Astrocyte of the spinal cord (primary cell): ENCODE measurements at regions not wholly inside any gene's neighbourhood (a gene's known extent, or its start where the extent isn't known, plus 50 kb on each side); places are given as distances from the start of the nearest gene placed in this dataset.

ENCODE experiments used
- DNase-seq: peaks from one replicate; pipeline ENCODE4 v3.0.0; 2011; ENCODE audit warnings: low read depth, low spot score
- H3K4me3 ChIP-seq: 2 replicates; pipeline ENCODE4 v1.5.1; 2011; ENCODE audit warnings: low read depth, mild to moderate bottlenecking, low read length, moderate library complexity
- in situ Hi-C: cut with HindIII; loops from 2 replicates; pipeline ENCODE4 v1.10.0; 2017; ENCODE audit warnings: low sequenced_read_pairs
- TF ChIP-seq, protein P1 (sequence below): IDR thresholded peaks from 2 replicates; pipeline ENCODE4 v1.5.1; 2012; ENCODE audit warnings: low read depth, mild to moderate bottlenecking, low read length, inconsistent platforms

DNA sequence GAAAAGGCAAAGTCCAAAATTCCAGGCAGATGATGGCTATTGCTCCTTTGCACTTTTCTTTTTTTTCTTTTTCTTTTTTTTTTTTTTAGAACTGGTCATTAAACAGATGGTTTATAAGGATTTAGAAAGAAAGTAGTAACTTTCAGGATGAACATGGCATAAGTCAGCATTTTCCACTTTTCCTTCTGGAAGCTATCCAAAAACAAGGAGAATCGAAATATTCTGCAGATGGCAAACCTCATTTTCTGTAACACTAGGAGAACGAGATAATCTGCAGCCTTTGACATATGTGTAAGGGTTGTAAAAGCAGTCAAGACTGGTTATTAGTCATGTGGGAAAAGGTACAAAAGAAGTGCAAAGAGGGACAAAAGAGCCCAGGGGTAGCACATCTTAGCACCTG, 69.1 kb upstream of the PUM3 start:
- no peak overlapping the region for H3K4me3 ChIP-seq
- in situ Hi-C loops = no loop called here
- TF ChIP-seq, protein P1, sequence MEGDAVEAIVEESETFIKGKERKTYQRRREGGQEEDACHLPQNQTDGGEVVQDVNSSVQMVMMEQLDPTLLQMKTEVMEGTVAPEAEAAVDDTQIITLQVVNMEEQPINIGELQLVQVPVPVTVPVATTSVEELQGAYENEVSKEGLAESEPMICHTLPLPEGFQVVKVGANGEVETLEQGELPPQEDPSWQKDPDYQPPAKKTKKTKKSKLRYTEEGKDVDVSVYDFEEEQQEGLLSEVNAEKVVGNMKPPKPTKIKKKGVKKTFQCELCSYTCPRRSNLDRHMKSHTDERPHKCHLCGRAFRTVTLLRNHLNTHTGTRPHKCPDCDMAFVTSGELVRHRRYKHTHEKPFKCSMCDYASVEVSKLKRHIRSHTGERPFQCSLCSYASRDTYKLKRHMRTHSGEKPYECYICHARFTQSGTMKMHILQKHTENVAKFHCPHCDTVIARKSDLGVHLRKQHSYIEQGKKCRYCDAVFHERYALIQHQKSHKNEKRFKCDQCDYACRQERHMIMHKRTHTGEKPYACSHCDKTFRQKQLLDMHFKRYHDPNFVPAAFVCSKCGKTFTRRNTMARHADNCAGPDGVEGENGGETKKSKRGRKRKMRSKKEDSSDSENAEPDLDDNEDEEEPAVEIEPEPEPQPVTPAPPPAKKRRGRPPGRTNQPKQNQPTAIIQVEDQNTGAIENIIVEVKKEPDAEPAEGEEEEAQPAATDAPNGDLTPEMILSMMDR = no peak
- no peak for DNase-seq

DNA sequence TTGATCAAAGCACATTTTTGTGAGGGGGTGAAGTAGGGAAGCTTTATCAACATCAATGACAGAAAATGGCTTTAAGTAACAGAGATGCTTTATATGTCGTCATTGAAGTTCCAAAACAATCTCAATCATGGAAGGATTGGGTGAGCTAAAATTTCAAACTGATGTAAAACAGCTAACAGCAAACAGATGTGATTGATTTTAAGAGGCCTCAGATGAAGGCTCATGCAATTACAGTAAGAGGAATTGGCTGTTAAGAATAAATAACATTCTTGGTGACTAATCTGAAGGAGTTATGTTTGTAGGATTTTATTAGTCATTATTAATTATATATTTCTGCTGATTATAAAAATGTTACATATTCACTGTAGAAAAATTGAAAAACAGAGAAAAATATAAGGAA, 63.5 kb upstream of the PUM3 start:
- in situ Hi-C loops = no loop called here
- TF ChIP-seq, protein P1 = no peak
- DNase-seq = no peak
- H3K4me3 ChIP-seq = no peak overlapping the region

DNA sequence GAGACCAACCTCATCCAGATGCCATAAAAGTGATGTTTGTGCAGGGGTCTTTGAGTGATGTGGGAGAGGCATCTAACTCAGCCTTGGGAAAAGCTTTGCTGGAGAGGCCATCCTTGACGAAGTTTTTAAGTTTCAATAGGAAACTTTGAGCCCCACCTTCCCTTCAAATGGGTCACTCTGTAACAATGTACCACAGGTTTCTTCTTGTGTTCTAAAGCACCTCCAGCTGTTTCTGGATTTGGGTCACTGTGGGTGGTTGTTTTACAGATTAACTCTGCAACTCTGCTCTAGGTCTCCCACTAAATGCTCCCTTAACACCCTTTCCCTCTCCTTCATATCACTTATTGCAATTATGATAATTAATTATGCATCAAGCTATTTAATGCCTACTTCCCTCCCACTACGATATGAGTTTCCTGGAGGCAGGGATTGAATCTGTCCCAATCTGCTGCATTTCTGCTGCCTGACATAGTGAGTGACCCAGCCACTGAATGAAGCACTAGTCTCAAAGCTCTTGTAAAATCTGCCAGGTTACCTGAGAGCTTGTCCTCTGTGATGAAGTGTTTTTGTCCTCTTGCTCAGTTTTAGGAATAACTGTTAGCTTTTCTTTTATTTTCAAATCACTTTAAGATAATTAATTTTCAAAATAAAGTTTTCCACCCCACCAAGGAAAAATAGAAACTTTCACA, 60.5 kb upstream of the PUM3 start:
- no peak overlapping the region for H3K4me3 ChIP-seq
- TF ChIP-seq, protein P1 = no peak
- no peak for DNase-seq
- in situ Hi-C loops = no loop called here
